ENCODE measurements at regions not wholly inside any gene's neighbourhood (a gene's known extent, or its start where the extent isn't known, plus 50 kb on each side); places are given as distances from the start of the nearest gene placed in this dataset.

GRCh38 chr6:5942591-5942990, 64.1 kb downstream of the NRN1 start:
- Histone ChIP-seq H3K36me3 (ENCODE audit: control insufficient read depth, insufficient read depth, low read length) (no peaks in the 10 kb centered on the region), H3K9ac (ENCODE audit: insufficient read depth, low read length) (no peak overlapping the region), H4K20me1 (ENCODE audit: control insufficient read depth, extremely low read depth, insufficient read depth, low read length) (no peaks in the 10 kb centered on the region), H2AFZ (ENCODE audit: low read length) (no peak overlapping the region), H3K4me1 (ENCODE audit: control insufficient read depth, extremely low read depth, insufficient read depth, low read length) (peaks cover 10% of the 10 kb centered on the region), H3K4me3 (replicated peaks in 1 of 4; ENCODE audit: control extremely low read depth in 1 of 4, insufficient read depth in 1 of 4, low read depth in 3 of 4, low read length in 4 of 4) (no peak overlapping the region), H3K79me2 (ENCODE audit: control insufficient read depth, insufficient read depth, low read length) (no peaks in the 10 kb centered on the region), H3K9me3 (ENCODE audit: control insufficient read depth, insufficient read depth, low read depth, low read length) (no peaks in the 10 kb centered on the region), H3K27ac (ENCODE audit: insufficient read depth, low read length) (no peak overlapping the region), H3K4me2 (ENCODE audit: extremely low read depth, insufficient read depth, low read length) (no peak overlapping the region), H3K27me3 (ENCODE audit: control insufficient read depth, insufficient read depth, low read length) (no peaks in the 10 kb centered on the region)
- no peak for TF ChIP-seq CTCF (conservative IDR thresholded peaks at IDR 0.05 in 1 of 2, IDR thresholded peaks at IDR 0.05 in 1 of 2; ENCODE audit: low read depth in 1 of 2, low read length in 2 of 2)
- no peak for TF ChIP-seq EZH2 (IDR thresholded peaks at IDR 0.05; ENCODE audit: low read length, missing control alignments)
- peak in 1 of 2 donors; percentile 84 for DNase-seq (ENCODE audit: low read depth in 2 of 2)

GRCh38 chr6:5941188-5941587, 65.5 kb downstream of the NRN1 start:
- no peak overlapping the region for H3K27ac ChIP-seq (ENCODE audit: insufficient read depth, low read length)

GRCh38 chr6:5938934-5939333, 67.8 kb downstream of the NRN1 start:
- Histone ChIP-seq H3K36me3 (ENCODE audit: control insufficient read depth, insufficient read depth, low read length) (no peaks in the 10 kb centered on the region), H3K9ac (ENCODE audit: insufficient read depth, low read length) (no peak overlapping the region), H3K27me3 (ENCODE audit: control insufficient read depth, insufficient read depth, low read length) (no peaks in the 10 kb centered on the region), H4K20me1 (ENCODE audit: control insufficient read depth, extremely low read depth, insufficient read depth, low read length) (no peaks in the 10 kb centered on the region), H3K4me3 (replicated peaks in 1 of 4; ENCODE audit: control extremely low read depth in 1 of 4, insufficient read depth in 1 of 4, low read depth in 3 of 4, low read length in 4 of 4) (no peak overlapping the region), H3K9me3 (ENCODE audit: control insufficient read depth, insufficient read depth, low read depth, low read length) (no peaks in the 10 kb centered on the region), H3K79me2 (ENCODE audit: control insufficient read depth, insufficient read depth, low read length) (no peaks in the 10 kb centered on the region), H3K4me2 (ENCODE audit: extremely low read depth, insufficient read depth, low read length) (no peak overlapping the region), H3K27ac (ENCODE audit: insufficient read depth, low read length) (no peak overlapping the region), H3K4me1 (ENCODE audit: control insufficient read depth, extremely low read depth, insufficient read depth, low read length) (peaks cover 10% of the 10 kb centered on the region), H2AFZ (ENCODE audit: low read length) (no peak overlapping the region)
- DNase-seq (ENCODE audit: low read depth in 2 of 2), result no peak
- TF ChIP-seq EZH2 (IDR thresholded peaks at IDR 0.05; ENCODE audit: low read length, missing control alignments), result no peak
- no peak for TF ChIP-seq CTCF (conservative IDR thresholded peaks at IDR 0.05 in 1 of 2, IDR thresholded peaks at IDR 0.05 in 1 of 2; ENCODE audit: low read depth in 1 of 2, low read length in 2 of 2)

More at GRCh38 chr6:5941188-5941587, 65.5 kb downstream of the NRN1 start:
- Histone ChIP-seq H3K4me3 (replicated peaks in 1 of 4; ENCODE audit: control extremely low read depth in 1 of 4, insufficient read depth in 1 of 4, low read depth in 3 of 4, low read length in 4 of 4) (no peak overlapping the region), H2AFZ (ENCODE audit: low read length) (no peak overlapping the region), H3K36me3 (ENCODE audit: control insufficient read depth, insufficient read depth, low read length) (no peaks in the 10 kb centered on the region), H3K27me3 (ENCODE audit: control insufficient read depth, insufficient read depth, low read length) (no peaks in the 10 kb centered on the region), H3K4me2 (ENCODE audit: extremely low read depth, insufficient read depth, low read length) (peak overlapping the region; percentile 54), H3K79me2 (ENCODE audit: control insufficient read depth, insufficient read depth, low read length) (no peaks in the 10 kb centered on the region), H3K9me3 (ENCODE audit: control insufficient read depth, insufficient read depth, low read depth, low read length) (no peaks in the 10 kb centered on the region), H3K4me1 (ENCODE audit: control insufficient read depth, extremely low read depth, insufficient read depth, low read length) (peaks cover 10% of the 10 kb centered on the region), H3K9ac (ENCODE audit: insufficient read depth, low read length) (no peak overlapping the region), H4K20me1 (ENCODE audit: control insufficient read depth, extremely low read depth, insufficient read depth, low read length) (no peaks in the 10 kb centered on the region)
- TF ChIP-seq EZH2 (IDR thresholded peaks at IDR 0.05; ENCODE audit: low read length, missing control alignments) (no peak), CTCF (conservative IDR thresholded peaks at IDR 0.05 in 1 of 2, IDR thresholded peaks at IDR 0.05 in 1 of 2; ENCODE audit: low read depth in 1 of 2, low read length in 2 of 2) (no peak)
- peak in 1 of 2 donors; percentile 92 for DNase-seq (ENCODE audit: low read depth in 2 of 2)

Data from fibroblast of lung (primary cell).